ENCODE measurements at regions not wholly inside any gene's neighbourhood (a gene's known extent, or its start where the extent isn't known, plus 50 kb on each side); places are given as distances from the start of the nearest gene placed in this dataset.
A peak's percentile ranks its signal among the peaks of the same experiment; 100 is the strongest.

- TF ChIP-seq CTCF (IDR thresholded peaks at IDR 0.05; ENCODE audit: borderline replicate concordance, extremely low read depth, insufficient read depth), result no peak
- Histone ChIP-seq H3K4me1 (ENCODE audit: control insufficient read depth in 2 of 3, insufficient read depth in 2 of 3, low read depth in 1 of 3, low read length in 3 of 3) (peaks cover 0 to 17% (median 6%) of the 10 kb centered on the region in 3 donors), H3K4me3 (ENCODE audit: low read length in 3 of 3) (no peak overlapping the region), H3K9me3 (ENCODE audit: control insufficient read depth in 2 of 3, insufficient read depth in 1 of 3, low read length in 3 of 3) (no peaks in the 10 kb centered on the region), H3K36me3 (ENCODE audit: control insufficient read depth in 2 of 3, insufficient read depth in 3 of 3, low read length in 3 of 3) (no peaks in the 10 kb centered on the region), H3K9ac (ENCODE audit: low read length in 3 of 3) (no peak overlapping the region), H3K27me3 (ENCODE audit: control insufficient read depth, insufficient read depth, low read length) (no peaks in the 10 kb centered on the region), H3K27ac (ENCODE audit: low read depth in 2 of 2, low read length in 2 of 2) (no peak overlapping the region)
- FAIRE-seq (no peak), DNase-seq (no peak)
- intact Hi-C loops (cut with DNase I), result no loop called here
Observed at GRCh38 chr5:160925281-160925680, 73.3 kb upstream of the ATP10B start.

- intact Hi-C loops (cut with DNase I), result no loop called here
- no peaks in the 10 kb centered on the region for H3K36me3 ChIP-seq (ENCODE audit: control insufficient read depth in 2 of 3, insufficient read depth in 3 of 3, low read length in 3 of 3)
- peaks cover 0 to 17% (median 6%) of the 10 kb centered on the region in 3 donors for H3K4me1 ChIP-seq (ENCODE audit: control insufficient read depth in 2 of 3, insufficient read depth in 2 of 3, low read depth in 1 of 3, low read length in 3 of 3)
- FAIRE-seq (no peak), DNase-seq (peak in 4 of 5 donors; percentile 68 to 89 (median 81))
- no peak for TF ChIP-seq CTCF (IDR thresholded peaks at IDR 0.05; ENCODE audit: borderline replicate concordance, extremely low read depth, insufficient read depth)
- no peak overlapping the region for H3K27ac ChIP-seq (ENCODE audit: low read depth in 2 of 2, low read length in 2 of 2)
- H3K9ac ChIP-seq (ENCODE audit: low read length in 3 of 3), result no peak overlapping the region
- no peak overlapping the region for H3K4me3 ChIP-seq (ENCODE audit: low read length in 3 of 3)
- H3K27me3 ChIP-seq (ENCODE audit: control insufficient read depth, insufficient read depth, low read length), result no peaks in the 10 kb centered on the region
- no peaks in the 10 kb centered on the region for H3K9me3 ChIP-seq (ENCODE audit: control insufficient read depth in 2 of 3, insufficient read depth in 1 of 3, low read length in 3 of 3)
Observed at GRCh38 chr5:160923936-160924710, 72.1 kb upstream of the ATP10B start.

- no peaks in the 10 kb centered on the region for H3K27me3 ChIP-seq (ENCODE audit: control insufficient read depth, insufficient read depth, low read length)
- DNase-seq (no peak), FAIRE-seq (no peak)
- peaks cover 0 to 17% (median 6%) of the 10 kb centered on the region in 3 donors for H3K4me1 ChIP-seq (ENCODE audit: control insufficient read depth in 2 of 3, insufficient read depth in 2 of 3, low read depth in 1 of 3, low read length in 3 of 3)
- H3K27ac ChIP-seq (ENCODE audit: low read depth in 2 of 2, low read length in 2 of 2), result no peak overlapping the region
- intact Hi-C loops (cut with DNase I), result no loop called here
- no peak overlapping the region for H3K9ac ChIP-seq (ENCODE audit: low read length in 3 of 3)
- no peak for TF ChIP-seq CTCF (IDR thresholded peaks at IDR 0.05; ENCODE audit: borderline replicate concordance, extremely low read depth, insufficient read depth)
- H3K4me3 ChIP-seq (ENCODE audit: low read length in 3 of 3), result no peak overlapping the region
- no peaks in the 10 kb centered on the region for H3K36me3 ChIP-seq (ENCODE audit: control insufficient read depth in 2 of 3, insufficient read depth in 3 of 3, low read length in 3 of 3)
- no peaks in the 10 kb centered on the region for H3K9me3 ChIP-seq (ENCODE audit: control insufficient read depth in 2 of 3, insufficient read depth in 1 of 3, low read length in 3 of 3)
Observed at GRCh38 chr5:160923411-160923810, 71.4 kb upstream of the ATP10B start.

All from kidney (tissue), 13 donors.